AG04450 (cell line): ENCODE measurements at regions not wholly inside any gene's neighbourhood (a gene's known extent, or its start where the extent isn't known, plus 50 kb on each side); places are given as distances from the start of the nearest gene placed in this dataset.

Source experiments
- CTCF ChIA-PET: fragments of 300-600, 350-600 bp; formaldehyde crosslinking; extraction: SDS; loops from one replicate; lab custom pipeline; 2022; ENCODE audit warnings: antibody characterized with exemption, inconsistent platforms; lab: Charles Lee
- POLR2A ChIA-PET: fragments of 350-600 bp; formaldehyde crosslinking; extraction: SDS; loops from one replicate; lab custom pipeline; 2021; ENCODE audit warnings: antibody characterized with exemption, inconsistent platforms; lab: Yijun Ruan, JAX
- DNase-seq: peaks from one replicate; pipeline ENCODE4 v3.0.0-alpha.2; 2011; ENCODE audit warnings: low read depth, low spot score
- H3K27ac ChIP-seq: one replicate; pipeline ENCODE4 v1.5.1; 2012; ENCODE audit warnings: low read depth, low read length, control low read depth
- H3K27me3 ChIP-seq: one replicate; pipeline ENCODE4 v1.6.0; 2012; ENCODE audit warnings: low read length; ENCODE audit not compliant: control insufficient read depth, insufficient read depth
- H3K4me3 ChIP-seq: 2 replicates; pipeline ENCODE4 v1.5.1; 2011; ENCODE audit warnings: mild to moderate bottlenecking, low read depth, low read length, control low read depth
- H3K9me3 ChIP-seq: 2 replicates; pipeline ENCODE4 v1.5.1; 2012; ENCODE audit warnings: low read length; ENCODE audit not compliant: control insufficient read depth, insufficient read depth
- CTCF ChIP-seq: IDR thresholded peaks from 2 replicates; pipeline ENCODE4 v1.5.1; 2011; ENCODE audit warnings: low read depth, low read length, control low read depth, inconsistent platforms

DNA sequence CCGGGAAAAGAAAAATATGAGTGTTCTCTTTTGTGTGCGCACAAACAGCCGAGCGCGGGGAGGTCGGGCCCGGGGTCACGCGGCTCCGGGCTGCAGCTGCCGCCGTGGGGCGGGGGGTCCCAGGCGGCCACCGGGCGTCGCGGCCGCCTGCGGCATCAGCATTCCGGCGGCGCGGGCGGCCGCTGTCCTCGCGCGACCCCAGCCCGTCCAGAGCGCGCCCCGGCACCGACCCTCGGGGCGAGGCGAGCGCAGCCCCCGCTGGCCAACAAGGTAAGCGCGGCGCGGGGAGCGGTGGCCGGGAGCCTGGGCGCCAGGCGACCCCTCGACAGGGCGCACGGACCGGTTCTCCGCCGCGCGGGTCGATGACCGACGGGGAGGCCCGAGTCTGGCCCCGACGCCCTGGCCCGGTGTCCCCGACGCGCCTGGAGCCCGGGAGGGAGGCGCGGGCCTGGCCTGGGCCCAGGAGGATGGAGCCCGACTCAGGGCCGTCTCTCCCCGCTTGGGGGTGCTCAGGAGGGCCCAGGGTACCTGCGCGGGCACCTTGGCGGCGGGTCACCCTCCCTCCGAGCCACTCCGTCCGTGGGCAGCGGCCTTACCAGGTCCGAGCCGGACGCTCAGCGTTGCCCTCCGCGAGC, 103.9 kb upstream of the DIO3 start:
- no peak overlapping the region for H3K4me3 ChIP-seq
- no peaks in the 10 kb centered on the region for H3K9me3 ChIP-seq
- ChIA-PET POLR2A (no interaction called here), CTCF (no interaction called here)
- no peak for TF ChIP-seq CTCF
- H3K27ac ChIP-seq, result no peak overlapping the region
- H3K27me3 ChIP-seq, result peaks cover 42% of the 10 kb centered on the region
- no peak for DNase-seq

DNA sequence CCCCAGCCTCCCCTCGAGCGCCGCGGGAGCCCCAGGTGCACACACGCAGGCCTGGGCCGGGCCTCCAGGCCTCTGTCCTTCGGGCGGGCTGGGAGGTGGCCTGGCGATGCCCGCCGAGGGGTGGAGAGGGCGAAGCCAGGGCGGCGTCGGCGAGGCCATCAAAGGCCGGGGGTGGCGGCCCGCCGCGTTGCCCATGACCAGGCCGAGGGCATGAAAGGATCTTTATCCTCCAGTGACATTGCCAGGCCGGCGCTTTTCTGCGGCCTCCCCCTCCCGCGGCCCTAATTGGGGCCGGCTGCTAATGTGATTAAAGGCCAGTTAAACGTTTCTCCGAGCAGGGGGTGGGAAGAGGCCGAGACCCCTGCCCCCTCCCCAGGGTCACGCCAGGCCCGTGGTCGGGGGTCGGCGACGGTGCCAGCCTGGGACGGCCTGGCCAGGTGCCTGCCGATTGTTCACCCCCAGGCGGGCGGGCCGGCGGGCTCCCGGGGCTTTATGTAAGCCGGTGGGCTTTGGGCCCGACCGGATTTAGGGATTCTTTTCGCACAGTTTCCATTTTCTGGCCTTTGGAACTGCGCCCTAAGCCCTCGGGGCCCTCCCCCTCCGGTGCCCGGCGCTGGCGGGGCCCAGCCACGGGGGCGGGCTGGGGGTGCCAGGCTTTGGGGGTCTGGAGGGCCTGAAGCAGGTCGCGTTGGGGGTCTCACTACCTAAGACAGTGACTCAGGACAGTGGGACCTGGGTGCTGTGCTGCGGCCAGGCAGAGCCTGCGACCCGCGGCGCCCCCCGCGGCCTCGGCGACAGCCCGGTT, 103.2 kb upstream of the DIO3 start:
- Histone ChIP-seq H3K27ac (no peak overlapping the region), H3K4me3 (no peak overlapping the region), H3K27me3 (peaks cover 42% of the 10 kb centered on the region), H3K9me3 (no peaks in the 10 kb centered on the region)
- POLR2A ChIA-PET, result no interaction called here
- TF ChIP-seq CTCF, result no peak
- CTCF ChIA-PET, result no interaction called here
- no peak for DNase-seq

DNA sequence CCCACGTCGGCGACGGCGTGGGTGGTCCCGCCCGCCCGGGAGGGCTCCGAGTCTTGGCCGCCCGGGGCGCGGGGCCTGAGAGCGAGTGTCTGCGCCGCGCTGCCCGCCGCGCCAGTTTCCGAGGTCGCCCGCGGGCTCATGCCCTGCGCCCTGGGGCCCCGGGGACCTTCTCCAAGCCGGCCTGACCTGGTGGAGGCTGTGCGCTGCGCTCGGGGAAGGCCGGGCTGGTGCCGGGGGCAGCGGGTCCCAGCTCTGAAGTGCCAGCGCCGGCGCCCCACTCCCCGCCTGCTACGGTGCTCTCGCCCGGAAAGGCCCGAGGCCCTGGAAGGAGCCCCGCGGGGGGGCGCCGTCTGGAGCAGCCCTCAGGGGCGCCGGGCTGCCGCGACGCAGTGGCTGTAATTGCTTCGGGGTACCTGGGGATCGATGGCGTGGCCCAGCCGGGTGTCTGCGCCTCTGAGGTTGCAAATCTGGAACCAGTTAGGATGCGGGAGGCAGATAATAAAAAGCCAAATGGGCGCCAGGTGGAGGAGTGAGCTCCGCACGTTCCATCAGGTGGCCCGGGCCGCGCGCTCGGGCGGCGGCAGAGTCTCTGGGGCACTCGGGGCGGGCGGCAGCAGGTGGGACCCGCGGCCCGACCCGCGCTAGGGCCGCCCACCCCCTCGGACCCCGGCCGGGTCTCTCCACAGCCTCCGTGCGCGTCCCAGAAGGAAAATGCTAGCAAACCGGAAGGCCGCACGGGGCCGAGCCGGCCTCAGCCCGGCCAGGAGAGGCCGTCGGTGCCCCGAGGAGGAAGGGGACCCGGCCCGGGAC, 102.3 kb upstream of the DIO3 start:
- ChIA-PET POLR2A (no interaction called here), CTCF (interaction anchor here (0.6 kb wide), 1 partner anchor 22 kb away, joined by 3 read pairs; no protein-coding TSS in a partner anchor)
- H3K27ac ChIP-seq, result no peak overlapping the region
- no peak for TF ChIP-seq CTCF
- no peak overlapping the region for H3K4me3 ChIP-seq
- peaks cover 39% of the 10 kb centered on the region for H3K27me3 ChIP-seq
- no peak for DNase-seq
- no peaks in the 10 kb centered on the region for H3K9me3 ChIP-seq

GRCh38 chr14:101459551-101459900, 101.8 kb upstream of the DIO3 start:
- DNase-seq, result no peak
- ChIA-PET POLR2A (no interaction called here), CTCF (interaction anchor here (0.6 kb wide), 1 partner anchor 21 kb away, joined by 3 read pairs; no protein-coding TSS in a partner anchor)
- no peak for TF ChIP-seq CTCF
- H3K27me3 ChIP-seq, result peaks cover 39% of the 10 kb centered on the region
- no peak overlapping the region for H3K27ac ChIP-seq
- H3K4me3 ChIP-seq, result no peak overlapping the region
- H3K9me3 ChIP-seq, result no peaks in the 10 kb centered on the region

DNA sequence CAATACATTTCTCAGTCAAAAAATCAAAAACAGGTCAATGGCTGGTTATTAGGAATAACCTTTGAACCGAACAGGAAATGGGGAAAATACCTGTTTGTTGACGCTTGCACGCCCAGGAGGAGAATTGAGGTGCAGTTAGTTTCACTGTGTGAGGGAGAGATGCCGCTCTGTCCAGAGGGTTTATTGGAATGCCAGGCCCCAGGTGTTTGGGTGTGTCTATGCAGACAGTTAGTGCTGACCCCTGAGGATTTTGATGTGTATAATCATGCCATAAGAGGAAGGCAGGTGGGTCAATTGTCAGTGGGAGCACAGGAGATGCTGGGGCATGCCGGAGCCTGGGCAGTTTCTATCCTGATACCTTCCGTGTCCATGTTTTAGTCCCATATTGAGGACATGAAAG, 100.8 kb upstream of the DIO3 start:
- no peaks in the 10 kb centered on the region for H3K9me3 ChIP-seq
- peaks cover 36% of the 10 kb centered on the region for H3K27me3 ChIP-seq
- H3K27ac ChIP-seq, result no peak overlapping the region
- ChIA-PET POLR2A (no interaction called here), CTCF (no interaction called here)
- TF ChIP-seq CTCF, result no peak
- DNase-seq, result no peak
- no peak overlapping the region for H3K4me3 ChIP-seq
